GM12864 (cell line): ENCODE measurements at regions not wholly inside any gene's neighbourhood (a gene's known extent, or its start where the extent isn't known, plus 50 kb on each side); places are given as distances from the start of the nearest gene placed in this dataset.

Source experiments
- DNase-seq: peaks from one replicate; pipeline ENCODE4 v3.0.0-alpha.2; 2011; ENCODE audit warnings: low read depth
- H3K4me3 ChIP-seq: 2 replicates; pipeline ENCODE4 v1.5.1; 2011; ENCODE audit warnings: mild to moderate bottlenecking, low read depth, low read length, control low read depth
- TF ChIP-seq, protein P1 (sequence below): IDR thresholded peaks from 2 replicates; pipeline ENCODE4 v1.5.1; 2011; ENCODE audit warnings: low read depth, mild to moderate bottlenecking, moderate library complexity, low read length, control low read depth, inconsistent platforms; ENCODE audit errors: missing control alignments

DNA sequence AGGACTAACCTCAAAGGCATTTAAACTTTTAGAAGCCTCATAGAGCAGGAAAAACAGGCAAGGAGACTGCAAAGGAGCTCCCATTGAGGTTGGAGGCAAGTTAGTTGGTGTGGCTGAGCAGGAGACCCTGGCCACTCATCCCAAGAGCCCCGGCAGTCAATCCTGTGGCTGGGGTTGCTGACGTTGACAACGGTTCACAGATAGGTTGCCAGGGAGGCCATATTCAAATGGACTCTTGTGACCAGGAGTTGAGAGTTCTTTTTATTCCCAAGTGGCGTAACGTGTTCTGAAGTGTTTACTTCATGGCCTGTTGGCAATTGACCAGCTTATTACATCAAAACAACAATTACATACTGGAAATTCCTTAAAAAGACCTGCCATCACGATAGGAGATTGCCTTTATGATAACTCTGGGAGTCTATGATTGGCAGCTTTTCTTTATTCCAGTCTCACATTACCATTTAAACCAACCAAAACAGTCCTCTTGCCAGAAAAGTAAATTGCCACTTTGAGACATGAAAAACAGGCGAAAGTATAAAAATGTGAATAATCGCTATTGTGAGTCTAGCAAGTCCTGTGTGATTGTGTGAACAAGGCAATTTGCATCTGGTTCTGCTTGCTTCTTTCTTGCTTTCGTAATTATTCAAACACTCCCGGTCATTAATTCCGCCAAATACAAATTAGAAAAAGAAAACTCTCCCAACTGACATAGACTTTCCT lies 394.9 kb downstream of the MED10 start:
- no peak for DNase-seq
- TF ChIP-seq, protein P1, sequence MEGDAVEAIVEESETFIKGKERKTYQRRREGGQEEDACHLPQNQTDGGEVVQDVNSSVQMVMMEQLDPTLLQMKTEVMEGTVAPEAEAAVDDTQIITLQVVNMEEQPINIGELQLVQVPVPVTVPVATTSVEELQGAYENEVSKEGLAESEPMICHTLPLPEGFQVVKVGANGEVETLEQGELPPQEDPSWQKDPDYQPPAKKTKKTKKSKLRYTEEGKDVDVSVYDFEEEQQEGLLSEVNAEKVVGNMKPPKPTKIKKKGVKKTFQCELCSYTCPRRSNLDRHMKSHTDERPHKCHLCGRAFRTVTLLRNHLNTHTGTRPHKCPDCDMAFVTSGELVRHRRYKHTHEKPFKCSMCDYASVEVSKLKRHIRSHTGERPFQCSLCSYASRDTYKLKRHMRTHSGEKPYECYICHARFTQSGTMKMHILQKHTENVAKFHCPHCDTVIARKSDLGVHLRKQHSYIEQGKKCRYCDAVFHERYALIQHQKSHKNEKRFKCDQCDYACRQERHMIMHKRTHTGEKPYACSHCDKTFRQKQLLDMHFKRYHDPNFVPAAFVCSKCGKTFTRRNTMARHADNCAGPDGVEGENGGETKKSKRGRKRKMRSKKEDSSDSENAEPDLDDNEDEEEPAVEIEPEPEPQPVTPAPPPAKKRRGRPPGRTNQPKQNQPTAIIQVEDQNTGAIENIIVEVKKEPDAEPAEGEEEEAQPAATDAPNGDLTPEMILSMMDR: no peak
- H3K4me3 ChIP-seq: no peak overlapping the region

DNA sequence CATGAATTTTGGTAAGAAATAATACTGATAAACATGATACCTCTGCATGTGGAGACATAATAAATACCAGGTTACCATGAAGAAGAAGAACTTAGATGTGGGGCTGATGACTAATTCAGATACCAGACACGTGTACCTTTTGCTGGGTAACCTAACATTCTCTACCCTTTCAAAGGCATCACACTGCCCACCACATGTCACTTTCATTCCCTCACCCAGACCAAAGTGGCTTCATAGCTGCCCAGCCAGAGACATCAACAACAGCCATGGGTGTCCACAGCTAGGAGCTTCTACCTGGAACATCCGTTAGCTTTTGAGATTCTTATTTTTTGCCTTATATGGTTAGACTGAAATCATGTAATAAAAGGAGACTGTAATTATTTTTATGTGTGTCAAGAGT lies 396.8 kb downstream of the MED10 start:
- TF ChIP-seq, protein P1: no peak
- no peak for DNase-seq
- H3K4me3 ChIP-seq: no peak overlapping the region

DNA sequence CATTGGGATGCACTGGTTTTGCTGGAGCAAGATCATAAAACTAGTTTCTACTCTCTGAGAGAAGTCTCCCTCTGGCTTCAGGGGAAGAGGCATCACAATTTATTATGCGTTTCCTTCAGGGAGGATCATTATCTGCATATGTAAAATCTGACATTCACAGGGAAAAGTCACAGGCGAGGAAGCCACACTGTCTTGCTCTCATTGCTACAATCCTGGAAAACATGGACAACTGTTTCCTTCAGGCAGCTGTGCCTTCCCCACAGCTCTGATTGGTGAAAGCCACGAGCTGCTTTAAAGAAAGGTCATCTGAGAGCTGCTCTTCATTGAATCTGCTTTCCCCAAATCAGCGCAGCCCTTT lies 397.8 kb downstream of the MED10 start:
- no peak for DNase-seq
- TF ChIP-seq, protein P1: no peak
- H3K4me3 ChIP-seq: no peak overlapping the region

DNA sequence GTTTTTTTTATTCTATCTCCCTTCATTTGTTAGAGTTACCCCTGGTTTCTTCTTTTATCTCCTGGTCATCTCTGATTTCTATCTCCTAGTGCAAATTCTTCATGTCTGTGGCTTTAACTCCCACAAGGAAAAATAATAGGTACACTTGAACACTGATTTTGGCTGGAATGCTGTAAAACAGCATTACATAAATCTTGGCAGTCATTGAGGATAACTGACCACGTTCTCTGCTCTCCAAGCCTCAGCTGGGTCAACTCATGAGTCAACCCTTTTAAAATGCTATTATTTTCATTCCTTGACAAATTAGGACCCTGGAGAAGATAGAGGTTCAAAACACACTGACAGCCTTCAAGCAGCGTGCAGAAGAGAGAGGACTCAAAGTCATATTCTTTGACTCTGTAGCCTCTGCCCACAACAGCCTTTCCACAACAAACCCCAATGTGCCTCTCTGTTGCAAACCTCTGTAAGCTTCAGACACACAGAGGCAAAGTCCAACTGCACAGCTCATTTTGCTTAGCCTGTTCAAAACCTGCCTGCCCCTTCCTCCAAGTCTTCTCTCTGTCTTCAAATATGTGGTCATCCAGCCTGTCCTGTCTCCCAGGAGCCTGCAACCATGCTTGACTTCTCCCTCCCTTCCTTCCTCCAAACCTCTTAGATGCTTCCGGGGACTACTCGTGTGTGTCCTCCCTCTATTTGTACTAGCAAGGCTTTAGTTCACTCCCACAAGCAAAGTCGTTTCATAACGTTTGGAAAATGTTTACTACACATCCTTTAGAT lies 398.4 kb downstream of the MED10 start:
- no peak for DNase-seq
- TF ChIP-seq, protein P1: no peak
- no peak overlapping the region for H3K4me3 ChIP-seq

DNA sequence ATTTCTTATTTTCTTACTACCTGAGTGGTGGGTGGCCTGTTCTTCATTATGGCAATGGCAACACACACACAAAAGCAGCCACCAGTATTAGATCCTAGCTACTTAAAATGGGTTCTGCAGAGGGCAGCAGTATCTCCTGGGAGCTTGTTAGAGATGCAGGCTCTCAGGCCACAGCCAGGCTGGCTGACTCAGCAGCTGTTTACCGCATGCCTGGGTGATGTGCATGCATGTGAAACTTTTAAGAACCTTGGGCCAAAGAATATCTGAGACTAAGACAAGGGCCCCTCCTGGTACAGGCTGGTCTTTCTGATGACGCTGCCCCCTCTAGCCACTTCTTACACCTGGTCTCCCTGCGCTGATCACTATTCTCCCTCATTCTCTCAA lies 399.0 kb downstream of the MED10 start:
- no peak for DNase-seq
- no peak overlapping the region for H3K4me3 ChIP-seq
- TF ChIP-seq, protein P1: no peak

DNA sequence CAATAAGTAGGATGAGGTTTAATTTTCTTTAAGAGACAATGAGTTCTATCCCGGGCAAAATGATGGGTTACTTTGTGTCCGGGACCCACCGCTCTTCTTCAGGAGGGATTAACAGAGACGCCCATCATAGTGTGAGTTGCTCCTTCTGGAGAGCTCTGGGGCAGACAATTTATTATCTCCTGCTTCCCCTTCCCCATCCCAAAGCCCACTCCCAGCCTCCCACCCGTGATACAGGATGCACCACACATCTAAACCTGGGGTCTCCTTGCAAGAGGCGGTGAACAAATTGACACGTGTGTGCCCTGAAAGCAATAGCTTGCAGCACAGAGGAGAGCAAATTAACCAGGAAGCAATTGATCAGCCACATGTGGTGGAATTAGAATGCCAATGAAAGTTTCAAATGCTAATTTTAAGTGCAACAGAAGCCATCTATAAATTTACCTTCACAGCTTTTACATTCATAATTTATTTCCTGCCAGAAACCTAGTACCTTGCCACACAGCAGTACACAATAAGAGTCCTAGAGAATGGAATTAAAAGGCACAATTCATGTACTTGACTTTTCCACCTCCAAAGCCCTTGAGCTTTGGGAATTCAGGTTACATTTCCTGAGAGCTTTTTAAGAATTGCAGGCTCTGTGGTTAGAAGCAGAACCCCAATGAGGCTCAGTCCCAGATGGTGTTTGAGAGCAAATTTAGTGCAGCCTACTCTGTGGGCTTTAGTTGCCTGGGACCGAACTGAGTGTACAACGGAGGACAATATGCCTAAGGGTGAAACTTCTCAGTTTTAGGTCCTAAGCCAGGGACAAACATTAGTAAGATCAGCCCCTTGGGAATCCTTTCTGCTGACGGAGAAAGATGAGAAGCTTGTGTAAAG lies 399.6 kb downstream of the MED10 start:
- TF ChIP-seq, protein P1: no peak
- H3K4me3 ChIP-seq: no peak overlapping the region
- DNase-seq: no peak
